Stomach (tissue), 8 donors: ENCODE measurements at regions not wholly inside any gene's neighbourhood (a gene's known extent, or its start where the extent isn't known, plus 50 kb on each side); places are given as distances from the start of the nearest gene placed in this dataset.

Source experiments
- DNase-seq, 2 donors: peaks; one replicate each; pipeline versions ENCODE4 v3.0.0 to v3.0.0-alpha.2; 2013 to 2019
- H3K27ac ChIP-seq, 5 donors: fragments of 200-600 bp in 4 of 5; sonication (generic) in 4 of 5; one replicate each; pipeline ENCODE4 v1.5.1; 2013 to 2019; ENCODE audit warnings: mild to moderate bottlenecking in 1 of 5, moderate library complexity in 1 of 5
- H3K27me3 ChIP-seq, 3 donors: fragments of 200-600 bp; sonication (generic); one replicate each; pipeline ENCODE4 v1.5.1; 2017 to 2019; ENCODE audit warnings: mixed run types in 1 of 3
- H3K36me3 ChIP-seq, 4 donors: fragments of 200-600 bp; sonication (generic); 1 replicate in 3 of 4; 2 replicates in 1 of 4; pipeline ENCODE4 v1.5.1; 2016 to 2019
- H3K4me1 ChIP-seq, 4 donors: fragments of 200-600 bp; sonication (generic); one replicate each; pipeline ENCODE4 v1.5.1; 2016 to 2019
- H3K4me3 ChIP-seq, 4 donors: fragments of 200-600 bp; sonication (generic) in 3 of 4; one replicate each; pipeline ENCODE4 v1.5.1; 2016 to 2019; ENCODE audit warnings: mild to moderate bottlenecking in 1 of 4
- H3K9me3 ChIP-seq, 4 donors: fragments of 200-600 bp; sonication (generic); one replicate each; pipeline ENCODE4 v1.5.1; 2016 to 2019
- CTCF ChIP-seq, 7 experiments: fragments of 450-650 bp in 4 of 7; fragments of 200-600 bp in 3 of 7; sonication (generic) in 3 of 7; IDR thresholded peaks; one replicate each; pipeline ENCODE4 v1.5.1; 2016 to 2019; ENCODE audit warnings: antibody characterized with exemption in 7 of 7, control low read depth in 2 of 7, mild to moderate bottlenecking in 1 of 7
- EP300 ChIP-seq: sonication (generic); formaldehyde crosslinking; IDR thresholded peaks from one replicate; pipeline ENCODE4 v1.6.1; 2017; ENCODE audit warnings: antibody characterized with exemption
- POLR2A ChIP-seq, 4 donors: fragments of 450-650 bp; IDR thresholded peaks; one replicate each; pipeline ENCODE4 v1.6.1; 2016; ENCODE audit warnings: antibody characterized with exemption in 4 of 4, control low read depth in 2 of 4, mild to moderate bottlenecking in 1 of 4, moderate library complexity in 1 of 4
- POLR2AphosphoS5 ChIP-seq, 3 donors: sonication (generic); formaldehyde crosslinking; IDR thresholded peaks; one replicate each; pipeline ENCODE4 v1.6.1; 2016; ENCODE audit warnings: antibody characterized with exemption in 3 of 3
- WGBS, 5 donors: extraction: QIAGEN DNeasy Blood & Tissue Kit in 3 of 5; methylation state at CpG; one replicate each; pipeline versions ENCODE4 v1.1.5 to v1.1.7; 2013 to 2018; 5-methylcytosine and 5-hydroxymethylcytosine counted together
- intact Hi-C: fragments of 100-400 bp; cut with DNase I; formaldehyde crosslinking; loops from one replicate; pipeline ENCODE4 v1.15.1; 2023; ENCODE audit warnings: low total_unique reads
- donor health status: healthy with polysubstance abuse.
- donor health status: Bipolar disorder and iron deficiency.
- donor health status: healthy.

- TF ChIP-seq EP300 (no peak), CTCF (IDR thresholded peaks at IDR 0.05) (no peak), POLR2AphosphoS5 (IDR thresholded peaks at IDR 0.05) (no peak), POLR2A (IDR thresholded peaks at IDR 0.05) (no peak)
- no peaks in the 10 kb centered on the region for H3K36me3 ChIP-seq
- no peaks in the 10 kb centered on the region for H3K27me3 ChIP-seq
- intact Hi-C loops, result no loop called here
- 73 to 88% (median 82%) methylated on average over 5 of the region's 5 CpGs for WGBS, 5 donors
- H3K4me1 ChIP-seq, result no peaks in the 10 kb centered on the region
- no peak overlapping the region for H3K27ac ChIP-seq
- H3K9me3 ChIP-seq, result no peaks in the 10 kb centered on the region
- no peak for DNase-seq
- no peak overlapping the region for H3K4me3 ChIP-seq
Observed at GRCh38 chr14:34270361-34270760, 191.7 kb downstream of the SPTSSA start.

- Histone ChIP-seq H3K9me3 (no peaks in the 10 kb centered on the region), H3K27me3 (no peaks in the 10 kb centered on the region), H3K36me3 (no peaks in the 10 kb centered on the region), H3K4me1 (no peaks in the 10 kb centered on the region), H3K4me3 (no peak overlapping the region), H3K27ac (no peak overlapping the region)
- no peak for DNase-seq
- intact Hi-C loops, result no loop called here
- 72 to 75% (median 73%) methylated on average over 4 of the region's 4 CpGs for WGBS, 5 donors
- TF ChIP-seq EP300 (no peak), CTCF (IDR thresholded peaks at IDR 0.05) (no peak), POLR2A (IDR thresholded peaks at IDR 0.05) (no peak), POLR2AphosphoS5 (IDR thresholded peaks at IDR 0.05) (no peak)
Observed at GRCh38 chr14:34266344-34266743, 195.7 kb downstream of the SPTSSA start.

- no peak for DNase-seq
- Histone ChIP-seq H3K27me3 (no peaks in the 10 kb centered on the region), H3K36me3 (no peaks in the 10 kb centered on the region), H3K27ac (no peak overlapping the region), H3K4me3 (no peak overlapping the region), H3K9me3 (no peaks in the 10 kb centered on the region), H3K4me1 (no peaks in the 10 kb centered on the region)
- WGBS, 5 donors, result 76 to 83% (median 80%) methylated on average over 9 of the region's 9 CpGs
- intact Hi-C loops, result no loop called here
- no peak for TF ChIP-seq CTCF (IDR thresholded peaks at IDR 0.05)
- TF ChIP-seq POLR2A (IDR thresholded peaks at IDR 0.05), result no peak
Observed at GRCh38 chr14:34262127-34262910, 199.7 kb downstream of the SPTSSA start.

GRCh38 chr14:34259996-34260395, 202.0 kb downstream of the SPTSSA start:
- Histone ChIP-seq H3K4me1 (no peaks in the 10 kb centered on the region), H3K27me3 (no peaks in the 10 kb centered on the region), H3K9me3 (no peaks in the 10 kb centered on the region), H3K4me3 (no peak overlapping the region), H3K36me3 (no peaks in the 10 kb centered on the region), H3K27ac (no peak overlapping the region)
- intact Hi-C loops, result no loop called here
- DNase-seq, result no peak
- TF ChIP-seq EP300, result no peak
- no peak for TF ChIP-seq POLR2AphosphoS5 (IDR thresholded peaks at IDR 0.05)
- no peak for TF ChIP-seq CTCF (IDR thresholded peaks at IDR 0.05)
- no peak for TF ChIP-seq POLR2A (IDR thresholded peaks at IDR 0.05)
